ENCODE measurements at regions not wholly inside any gene's neighbourhood (a gene's known extent, or its start where the extent isn't known, plus 50 kb on each side); places are given as distances from the start of the nearest gene placed in this dataset.

GRCh38 chr1:240691909-240692705 is 80.2 kb upstream of the GREM2 start:
- Histone ChIP-seq H3K27ac (no peak overlapping the region), H3K9me3 (no peaks in the 10 kb centered on the region), H3K36me3 (replicated peaks in 1 of 2; ENCODE audit: insufficient read depth in 1 of 2, low read depth in 2 of 2) (no peaks in the 10 kb centered on the region), H3K4me1 (no peaks in the 10 kb centered on the region), H3K27me3 (no peaks in the 10 kb centered on the region), H3K4me3 (no peak overlapping the region)
- peak in 3 of 7 experiments; percentile 16 to 38 (median 37) for TF ChIP-seq CTCF (IDR thresholded peaks at IDR 0.05)
- no peak for TF ChIP-seq POLR2A (IDR thresholded peaks at IDR 0.05)
- ATAC-seq: no peak
- peak in 2 of 4 donors; percentile 13 to 14 for DNase-seq
- intact Hi-C loops (cut with DNase I): no loop called here
- WGBS, 2 donors: 40 to 43% methylated on average over 12 of the region's 12 CpGs

- H3K9me3 ChIP-seq: no peaks in the 10 kb centered on the region
- 17 to 26% methylated on average over 5 of the region's 5 CpGs for WGBS, 2 donors
These were observed 79.5 kb upstream of the GREM2 start for GRCh38 chr1:240691501-240691900.

GRCh38 chr1:240687820-240688219 is 75.9 kb upstream of the GREM2 start:
- ATAC-seq: no peak
- no peaks in the 10 kb centered on the region for H3K9me3 ChIP-seq
- no peaks in the 10 kb centered on the region for H3K36me3 ChIP-seq (replicated peaks in 1 of 2; ENCODE audit: insufficient read depth in 1 of 2, low read depth in 2 of 2)
- no peak overlapping the region for H3K4me3 ChIP-seq
- no peak for DNase-seq
- H3K4me1 ChIP-seq: no peaks in the 10 kb centered on the region
- no peaks in the 10 kb centered on the region for H3K27me3 ChIP-seq
- TF ChIP-seq POLR2A (IDR thresholded peaks at IDR 0.05) (no peak), CTCF (IDR thresholded peaks at IDR 0.05) (no peak)
- WGBS, 2 donors: 34 to 45% methylated on average over 4 of the region's 4 CpGs
- H3K27ac ChIP-seq: no peak overlapping the region
- intact Hi-C loops (cut with DNase I): no loop called here

More at GRCh38 chr1:240691501-240691900, 79.5 kb upstream of the GREM2 start:
- H3K4me3 ChIP-seq: no peak overlapping the region
- no peaks in the 10 kb centered on the region for H3K4me1 ChIP-seq
- no peak overlapping the region for H3K27ac ChIP-seq
- no peak for ATAC-seq
- H3K27me3 ChIP-seq: no peaks in the 10 kb centered on the region
- TF ChIP-seq CTCF (IDR thresholded peaks at IDR 0.05) (no peak), POLR2A (IDR thresholded peaks at IDR 0.05) (no peak)
- intact Hi-C loops (cut with DNase I): no loop called here
- H3K36me3 ChIP-seq (replicated peaks in 1 of 2; ENCODE audit: insufficient read depth in 1 of 2, low read depth in 2 of 2): no peaks in the 10 kb centered on the region
- DNase-seq: no peak

GRCh38 chr1:240683576-240683975 is 71.6 kb upstream of the GREM2 start:
- TF ChIP-seq CTCF (IDR thresholded peaks at IDR 0.05) (no peak), POLR2A (IDR thresholded peaks at IDR 0.05) (no peak)
- no peak overlapping the region for H3K4me3 ChIP-seq
- H3K27me3 ChIP-seq: no peaks in the 10 kb centered on the region
- no peaks in the 10 kb centered on the region for H3K36me3 ChIP-seq (replicated peaks in 1 of 2; ENCODE audit: insufficient read depth in 1 of 2, low read depth in 2 of 2)
- ATAC-seq: peak; percentile 30
- intact Hi-C loops (cut with DNase I): no loop called here
- no peaks in the 10 kb centered on the region for H3K9me3 ChIP-seq
- DNase-seq: peak in 3 of 4 donors; percentile 7 to 18 (median 14)
- no peak overlapping the region for H3K27ac ChIP-seq
- WGBS, 2 donors: 75 to 82% methylated on average over 6 to 9 of the region's 9 CpGs
- H3K4me1 ChIP-seq: no peaks in the 10 kb centered on the region

GRCh38 chr1:240682859-240683242 is 70.9 kb upstream of the GREM2 start:
- no peak for DNase-seq
- 64 to 68% methylated on average over 10 of the region's 10 CpGs for WGBS, 2 donors
- no peak for ATAC-seq
- Histone ChIP-seq H3K36me3 (replicated peaks in 1 of 2; ENCODE audit: insufficient read depth in 1 of 2, low read depth in 2 of 2) (no peaks in the 10 kb centered on the region), H3K4me3 (no peak overlapping the region), H3K9me3 (no peaks in the 10 kb centered on the region), H3K27ac (no peak overlapping the region), H3K4me1 (no peaks in the 10 kb centered on the region), H3K27me3 (no peaks in the 10 kb centered on the region)
- intact Hi-C loops (cut with DNase I): no loop called here
- no peak for TF ChIP-seq CTCF (IDR thresholded peaks at IDR 0.05)
- TF ChIP-seq POLR2A (IDR thresholded peaks at IDR 0.05): no peak

All from body of pancreas (tissue), 4 donors.